HG02623 (cell line): ENCODE measurements at regions not wholly inside any gene's neighbourhood (a gene's known extent, or its start where the extent isn't known, plus 50 kb on each side); places are given as distances from the start of the nearest gene placed in this dataset.

Experiments used
- ATAC-seq: cut with Tn5 transposase; IDR thresholded peaks from one replicate; pipeline ENCODE4 v1.9.1; 2021; ENCODE audit warnings: moderate library complexity; ENCODE audit not compliant: unreplicated experiment

DNA sequence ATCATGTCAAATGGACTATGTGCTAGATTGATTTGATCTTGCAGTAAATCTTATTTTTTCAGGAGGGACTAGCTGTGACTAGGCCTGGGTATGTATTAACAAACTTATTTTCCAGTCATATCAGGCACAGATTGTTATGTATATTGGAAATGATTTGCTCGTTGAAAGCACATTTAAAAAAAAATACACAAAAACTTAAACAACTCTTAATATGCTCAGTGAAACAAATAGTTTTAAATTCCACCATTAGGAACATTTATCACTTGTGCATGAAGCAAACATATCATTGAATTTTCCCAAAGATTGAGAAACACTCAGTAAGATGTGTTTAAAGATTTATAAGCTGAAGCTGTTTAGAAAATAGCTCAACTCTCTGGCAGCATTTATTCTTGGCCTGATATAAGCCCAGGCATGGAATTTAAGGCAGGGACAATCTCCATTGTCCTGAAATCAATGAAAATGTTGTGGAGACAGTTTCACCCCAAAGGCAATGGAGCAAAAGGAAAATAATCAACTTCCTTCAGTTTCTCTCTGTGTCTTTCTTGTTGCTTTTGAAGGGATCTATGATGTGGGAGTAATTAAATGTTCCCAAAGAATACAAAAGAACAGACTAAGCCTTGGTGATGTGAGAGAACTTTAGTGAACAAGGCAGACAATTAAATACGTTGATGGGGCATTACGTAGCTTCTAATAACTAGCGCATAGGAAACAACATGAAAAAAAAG, 250.3 kb downstream of the GPR37 start:
- ATAC-seq: no peak

DNA sequence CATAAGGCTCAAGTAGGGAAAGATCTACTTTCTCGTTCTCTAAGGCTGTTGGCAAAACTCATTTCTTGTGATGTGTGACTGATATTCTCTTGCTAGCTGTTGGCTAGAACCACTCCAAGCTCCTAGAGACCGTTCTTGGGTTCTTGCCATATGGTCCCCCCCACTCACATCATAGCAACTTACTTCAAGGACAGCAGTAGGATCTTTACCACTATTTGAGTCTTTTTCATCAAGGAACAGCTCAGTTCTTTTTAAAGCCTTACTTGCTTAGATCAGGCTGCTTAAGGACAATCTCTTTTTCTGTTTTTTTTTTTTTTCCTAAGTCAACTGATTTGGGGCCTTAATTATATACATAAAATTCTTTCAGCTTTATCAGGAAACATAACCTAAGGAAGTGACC, 251.1 kb downstream of the GPR37 start:
- no peak for ATAC-seq

DNA sequence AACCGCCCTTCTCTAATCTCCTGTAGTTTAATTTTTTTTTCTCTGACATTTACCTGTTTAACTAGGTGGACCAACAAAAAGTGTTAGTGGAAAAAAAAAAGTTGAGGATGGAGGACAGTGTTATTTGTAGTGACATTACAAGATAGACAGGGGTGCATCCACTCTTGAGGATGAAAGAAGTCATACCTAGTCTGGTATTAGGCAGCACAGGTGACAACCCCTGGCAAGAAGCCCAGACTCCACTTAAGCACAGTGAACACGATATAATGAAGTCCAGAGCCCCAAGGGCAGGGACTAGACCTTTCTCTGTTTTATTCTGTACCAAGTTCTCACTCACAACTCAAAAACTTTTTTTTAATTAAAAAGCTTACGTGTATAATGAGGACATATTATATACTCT, 268.4 kb downstream of the GPR37 start:
- no peak for ATAC-seq

DNA sequence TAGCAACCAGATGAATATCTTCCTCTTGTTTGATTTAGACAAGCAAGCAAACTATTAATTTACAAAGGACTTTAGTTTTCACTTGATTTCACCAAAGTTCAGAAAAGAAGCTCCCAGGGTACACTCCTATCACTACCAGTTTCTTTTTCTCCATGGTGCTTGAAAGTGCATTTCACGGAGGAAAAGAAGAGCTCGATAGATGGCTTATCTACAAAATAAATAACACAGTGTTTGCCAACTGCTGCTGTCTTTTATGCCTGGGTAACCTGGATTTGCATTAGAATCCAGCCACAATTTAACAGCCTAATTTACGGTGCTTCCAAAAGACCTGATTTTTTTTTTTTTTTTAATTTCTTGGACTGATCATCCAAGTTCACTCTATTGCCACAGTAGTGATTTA, 275.7 kb downstream of the GPR37 start:
- no peak for ATAC-seq

GRCh38 chr7:124489082-124489819, 276.3 kb downstream of the GPR37 start:
- ATAC-seq: no peak

DNA sequence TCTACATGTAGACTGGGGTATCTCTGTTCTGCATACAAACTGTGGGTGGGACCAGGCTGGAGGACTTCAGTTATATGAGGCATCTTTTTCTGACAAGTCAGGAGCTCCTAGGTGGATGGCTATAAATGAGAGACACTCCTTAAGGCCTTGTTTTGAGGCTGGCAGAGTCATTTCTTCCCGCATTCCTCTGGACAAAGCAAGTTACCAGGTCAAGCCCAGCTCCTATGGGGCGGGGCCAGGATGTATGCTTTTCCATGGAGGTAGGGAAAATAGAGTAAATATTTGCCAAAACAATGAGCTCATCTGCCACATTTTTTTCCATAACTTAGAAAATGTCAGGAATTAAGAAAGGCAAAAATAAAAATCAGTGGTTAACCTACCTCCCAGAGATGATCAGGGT, 283.4 kb downstream of the GPR37 start:
- ATAC-seq: no peak

- ATAC-seq: no peak
These were observed 284.7 kb downstream of the GPR37 start for GRCh38 chr7:124480821-124481290.

GRCh38 chr7:124480036-124480820, 285.4 kb downstream of the GPR37 start:
- ATAC-seq: no peak

DNA sequence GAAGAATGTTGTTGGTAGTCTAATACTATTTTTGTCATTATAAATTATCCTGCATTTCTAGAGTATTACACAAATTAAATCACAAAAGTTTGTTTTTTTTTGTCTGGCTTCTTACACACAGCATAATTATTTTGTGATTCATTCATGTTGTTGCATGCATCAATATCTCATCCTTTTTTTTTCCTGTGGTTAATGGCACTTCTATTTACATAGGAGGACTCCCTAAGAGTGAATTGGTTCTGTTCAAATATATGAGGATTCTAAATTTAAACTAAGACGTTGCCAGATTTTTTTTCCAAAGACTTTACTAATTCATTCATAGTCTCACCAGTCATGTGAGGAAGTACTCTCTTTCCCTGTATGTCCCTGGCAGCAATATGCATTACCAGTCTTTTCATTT, 303.3 kb downstream of the GPR37 start:
- no peak for ATAC-seq

DNA sequence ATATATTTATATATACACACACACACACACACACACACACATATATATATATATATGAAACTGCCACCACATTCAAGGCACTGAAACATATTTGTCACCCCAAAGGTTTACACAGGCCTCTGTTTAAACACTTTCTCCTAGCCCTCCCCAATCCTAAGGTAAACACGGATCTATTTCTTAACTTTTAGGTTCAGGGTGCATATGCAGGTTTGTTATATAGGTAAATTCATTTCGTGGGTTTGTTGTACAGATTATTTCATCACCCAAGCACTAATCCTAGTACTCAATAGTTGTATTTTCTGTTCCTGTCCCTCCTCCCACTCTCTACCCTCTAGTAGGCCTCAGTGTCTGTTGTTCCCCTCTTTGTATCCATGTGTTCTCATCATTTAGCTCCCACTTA, 305.0 kb downstream of the GPR37 start:
- ATAC-seq: no peak

DNA sequence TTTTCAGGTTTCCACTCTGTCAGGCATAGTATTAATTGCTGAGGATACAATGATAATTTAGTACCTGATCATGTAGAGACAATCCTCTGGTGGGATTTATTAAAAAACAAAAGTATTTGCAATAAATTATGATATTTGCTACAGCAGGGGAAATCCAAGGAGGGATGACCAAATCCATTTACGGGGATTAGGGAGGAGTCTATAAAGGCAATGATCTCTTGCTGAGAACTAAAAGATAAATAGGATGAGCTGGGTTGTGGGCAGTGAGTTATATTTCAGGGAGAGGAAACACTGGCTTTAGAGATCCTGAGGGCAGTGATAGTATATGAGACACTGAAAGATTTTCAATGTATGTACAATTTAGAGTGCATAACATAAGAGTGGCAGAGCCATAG, 305.5 kb downstream of the GPR37 start:
- ATAC-seq: no peak

- no peak for ATAC-seq
These were observed 306.2 kb downstream of the GPR37 start for GRCh38 chr7:124459101-124460055.

DNA sequence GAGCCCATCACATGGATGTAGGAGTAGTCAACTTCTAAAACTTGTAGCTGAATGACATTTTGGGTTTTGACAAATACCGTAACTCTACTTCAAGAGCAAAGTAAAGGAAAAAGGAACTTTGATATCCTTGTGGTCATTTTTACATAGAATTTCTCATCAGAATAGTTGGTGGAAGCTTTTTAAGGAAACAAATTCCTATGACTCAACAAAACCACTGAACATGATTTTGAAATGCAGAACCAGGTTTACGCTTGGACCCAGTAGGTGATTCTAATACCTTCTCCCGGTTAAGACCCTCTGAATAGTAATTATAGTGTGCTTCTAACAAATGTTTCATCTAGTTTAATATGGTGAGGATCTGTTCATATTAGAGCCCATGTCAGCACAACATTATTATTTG, 307.8 kb downstream of the GPR37 start:
- ATAC-seq: no peak

GRCh38 chr7:124456286-124456685, 309.3 kb downstream of the GPR37 start:
- ATAC-seq: no peak

DNA sequence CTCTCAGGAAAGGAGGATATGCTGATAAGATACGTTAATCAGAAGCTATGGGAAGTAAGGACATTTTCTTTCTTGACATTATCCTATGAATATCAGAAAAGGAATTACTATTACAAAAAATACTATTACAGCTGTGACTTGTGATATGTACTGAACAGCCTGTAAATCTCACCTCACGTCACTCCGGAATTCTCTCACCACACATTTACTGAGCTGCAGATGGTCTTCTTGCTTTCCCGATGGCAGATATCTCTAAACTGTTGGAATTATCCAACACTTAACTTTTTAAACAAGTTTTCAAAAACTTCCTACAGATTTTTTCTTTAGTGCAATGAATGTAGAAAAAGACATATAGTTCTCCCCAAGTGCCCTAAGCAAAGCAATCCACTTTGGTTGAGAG, 313.4 kb downstream of the GPR37 start:
- no peak for ATAC-seq

DNA sequence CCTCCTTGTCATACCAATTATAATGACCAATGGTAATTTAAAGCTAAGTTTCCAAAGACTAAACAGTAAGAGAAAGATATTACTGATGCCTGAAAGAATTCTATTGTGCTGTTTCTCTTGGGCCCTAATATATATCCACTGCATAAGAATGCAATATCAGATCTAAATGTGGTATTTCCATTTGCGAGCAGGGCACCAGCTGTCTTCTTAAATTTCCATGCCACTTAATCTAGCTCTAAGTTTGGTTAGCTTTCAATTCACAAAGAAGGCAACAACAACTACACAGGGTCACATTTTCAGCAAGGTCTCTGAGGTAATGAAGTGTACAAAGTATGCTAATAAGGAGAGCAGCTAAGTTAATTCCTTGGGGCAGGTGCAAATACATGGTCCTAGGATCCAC, 315.7 kb downstream of the GPR37 start:
- no peak for ATAC-seq

GRCh38 chr7:124444696-124445480, 320.7 kb downstream of the GPR37 start:
- no peak for ATAC-seq

DNA sequence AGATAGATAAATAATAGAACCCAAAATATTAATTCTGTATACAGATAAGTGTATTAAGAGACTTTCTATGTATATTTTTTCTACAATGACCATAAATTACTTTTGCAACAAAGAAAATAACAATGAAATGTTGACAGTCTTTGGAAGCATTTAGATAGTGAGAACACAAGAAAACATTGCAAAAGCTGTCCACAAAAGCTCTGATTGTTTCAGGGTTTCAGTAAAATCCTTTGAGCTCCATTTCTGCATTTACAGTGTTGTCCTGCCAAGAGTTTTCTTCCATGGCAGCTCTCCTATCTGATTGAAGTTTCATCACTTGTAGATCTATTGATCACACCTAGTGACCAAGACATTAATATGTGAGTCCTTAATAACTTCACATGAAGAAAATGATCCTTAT, 321.8 kb downstream of the GPR37 start:
- no peak for ATAC-seq

GRCh38 chr7:124440081-124440480, 325.5 kb downstream of the GPR37 start:
- ATAC-seq: no peak
